Upper lobe of left lung (tissue), 6 donors: ENCODE measurements at regions not wholly inside any gene's neighbourhood (a gene's known extent, or its start where the extent isn't known, plus 50 kb on each side); places are given as distances from the start of the nearest gene placed in this dataset.

Experiments
- ATAC-seq, 2 donors: fragments of 200-7000 bp; cut with Tn5 transposase; one replicate each; pipeline ENCODE4 v1.9.1; 2022; ENCODE audit warnings: mild to moderate bottlenecking in 2 of 2, moderate library complexity in 2 of 2; ENCODE audit not compliant: low FRiP score in 2 of 2
- DNase-seq, 2 donors: peaks; one replicate each; pipeline ENCODE4 v3.0.0-alpha.2; 2019 to 2020
- H3K27ac ChIP-seq, 4 donors: fragments of 200-600 bp; sonication (generic); one replicate each; pipeline ENCODE4 v1.5.1; 2016 to 2019
- H3K27me3 ChIP-seq, 4 donors: fragments of 200-600 bp; sonication (generic); one replicate each; pipeline ENCODE4 v1.5.1; 2017 to 2019
- H3K36me3 ChIP-seq, 4 donors: fragments of 200-600 bp; sonication (generic); one replicate each; pipeline ENCODE4 v1.5.1; 2016 to 2019
- H3K4me1 ChIP-seq, 4 donors: fragments of 200-600 bp; sonication (generic); one replicate each; pipeline ENCODE4 v1.5.1; 2018 to 2019
- H3K4me3 ChIP-seq, 4 donors: fragments of 200-600 bp; sonication (generic); one replicate each; pipeline ENCODE4 v1.5.1; 2017 to 2019; ENCODE audit warnings: mild to moderate bottlenecking in 2 of 4, moderate library complexity in 1 of 4
- H3K9me3 ChIP-seq, 4 donors: fragments of 200-600 bp; sonication (generic); one replicate each; pipeline ENCODE4 v1.5.1; 2018 to 2019
- EP300 ChIP-seq, 4 donors: sonication (generic); formaldehyde crosslinking; IDR thresholded peaks; one replicate each; pipeline ENCODE4 v1.5.1; 2017; ENCODE audit warnings: antibody characterized with exemption in 4 of 4, control low read depth in 2 of 4
- POLR2A ChIP-seq, 4 donors: fragments of 450-650 bp; IDR thresholded peaks; one replicate each; pipeline ENCODE4 v1.5.1; 2016 to 2017; ENCODE audit warnings: antibody characterized with exemption in 4 of 4, mild to moderate bottlenecking in 2 of 4
- POLR2AphosphoS5 ChIP-seq, 2 donors: sonication (generic); formaldehyde crosslinking; IDR thresholded peaks; one replicate each; pipeline ENCODE4 v1.5.1; 2017; ENCODE audit warnings: antibody characterized with exemption in 2 of 2
- WGBS, 2 donors: methylation state at CpG; one replicate each; pipeline ENCODE4 v1.1.5; 2017 to 2018; 5-methylcytosine and 5-hydroxymethylcytosine counted together
- TF ChIP-seq, protein P1 (sequence below), 6 experiments: fragments of 450-650 bp in 4 of 6; fragments of 200-600 bp in 2 of 6; sonication (generic) in 2 of 6; IDR thresholded peaks; one replicate each; pipeline ENCODE4 v1.5.1; 2016 to 2019; ENCODE audit warnings: antibody characterized with exemption in 6 of 6
- donor health status: DM: no; HTN: no; CAD: no; lungs with moderate emphysema.
- donor health status: DM: no; HTN: yes; CAD: no; lungs with severe emphysema.

GRCh38 chr2:212929116-212929515, 222.3 kb downstream of the IKZF2 start:
- TF ChIP-seq POLR2AphosphoS5 (IDR thresholded peaks at IDR 0.05): no peak
- no peaks in the 10 kb centered on the region for H3K9me3 ChIP-seq
- no peaks in the 10 kb centered on the region for H3K27me3 ChIP-seq
- no peak for ATAC-seq
- 79 to 81% methylated on average over 2 of the region's 2 CpGs for WGBS, 2 donors
- DNase-seq: no peak
- H3K27ac ChIP-seq: no peak overlapping the region
- no peak overlapping the region for H3K4me3 ChIP-seq
- H3K36me3 ChIP-seq: no peaks in the 10 kb centered on the region
- no peaks in the 10 kb centered on the region for H3K4me1 ChIP-seq

DNA sequence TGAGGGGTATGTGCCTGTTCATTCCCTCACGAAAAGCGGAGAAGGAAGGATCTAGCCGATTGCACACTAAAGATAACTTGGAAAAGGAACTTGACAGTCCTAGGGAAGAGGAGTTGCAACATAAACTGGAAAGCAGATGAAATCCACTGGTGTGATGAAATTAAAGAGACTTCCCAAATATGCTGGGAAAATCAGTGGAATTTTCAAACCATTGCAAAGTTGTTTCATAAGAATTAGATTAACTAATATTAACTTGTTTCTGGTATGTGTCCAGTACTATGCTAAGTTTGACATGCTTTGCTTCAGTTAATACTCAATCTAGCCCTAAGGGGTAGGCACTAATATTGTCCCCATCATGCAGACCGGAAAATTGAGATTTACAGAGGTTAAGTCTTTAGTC, 222.7 kb downstream of the IKZF2 start:
- TF ChIP-seq, protein P1, sequence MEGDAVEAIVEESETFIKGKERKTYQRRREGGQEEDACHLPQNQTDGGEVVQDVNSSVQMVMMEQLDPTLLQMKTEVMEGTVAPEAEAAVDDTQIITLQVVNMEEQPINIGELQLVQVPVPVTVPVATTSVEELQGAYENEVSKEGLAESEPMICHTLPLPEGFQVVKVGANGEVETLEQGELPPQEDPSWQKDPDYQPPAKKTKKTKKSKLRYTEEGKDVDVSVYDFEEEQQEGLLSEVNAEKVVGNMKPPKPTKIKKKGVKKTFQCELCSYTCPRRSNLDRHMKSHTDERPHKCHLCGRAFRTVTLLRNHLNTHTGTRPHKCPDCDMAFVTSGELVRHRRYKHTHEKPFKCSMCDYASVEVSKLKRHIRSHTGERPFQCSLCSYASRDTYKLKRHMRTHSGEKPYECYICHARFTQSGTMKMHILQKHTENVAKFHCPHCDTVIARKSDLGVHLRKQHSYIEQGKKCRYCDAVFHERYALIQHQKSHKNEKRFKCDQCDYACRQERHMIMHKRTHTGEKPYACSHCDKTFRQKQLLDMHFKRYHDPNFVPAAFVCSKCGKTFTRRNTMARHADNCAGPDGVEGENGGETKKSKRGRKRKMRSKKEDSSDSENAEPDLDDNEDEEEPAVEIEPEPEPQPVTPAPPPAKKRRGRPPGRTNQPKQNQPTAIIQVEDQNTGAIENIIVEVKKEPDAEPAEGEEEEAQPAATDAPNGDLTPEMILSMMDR (IDR thresholded peaks at IDR 0.05): no peak
- Histone ChIP-seq H3K27ac (no peak overlapping the region), H3K36me3 (no peaks in the 10 kb centered on the region), H3K27me3 (no peaks in the 10 kb centered on the region), H3K9me3 (no peaks in the 10 kb centered on the region), H3K4me1 (no peaks in the 10 kb centered on the region), H3K4me3 (no peak overlapping the region)
- WGBS, 2 donors: 61 to 84% methylated on average over 4 of the region's 4 CpGs
- no peak for DNase-seq
- peak in 1 of 2 donors; percentile 36 for ATAC-seq

- H3K4me1 ChIP-seq: no peaks in the 10 kb centered on the region
- WGBS, 2 donors: 65 to 67% methylated on average over 4 of the region's 4 CpGs
- H3K27ac ChIP-seq: no peak overlapping the region
- H3K9me3 ChIP-seq: no peaks in the 10 kb centered on the region
- TF ChIP-seq, protein P1 (IDR thresholded peaks at IDR 0.05): no peak
- TF ChIP-seq EP300 (IDR thresholded peaks at IDR 0.05) (no peak), POLR2A (IDR thresholded peaks at IDR 0.05) (no peak), POLR2AphosphoS5 (IDR thresholded peaks at IDR 0.05) (no peak)
- DNase-seq: peak; percentile 1 to 23
- ATAC-seq: no peak
- H3K4me3 ChIP-seq: no peak overlapping the region
- H3K27me3 ChIP-seq: no peaks in the 10 kb centered on the region
- H3K36me3 ChIP-seq: no peaks in the 10 kb centered on the region
Observed at GRCh38 chr2:212926940-212927339, 224.5 kb downstream of the IKZF2 start.

GRCh38 chr2:212923393-212923792, 228.0 kb downstream of the IKZF2 start:
- TF ChIP-seq EP300 (IDR thresholded peaks at IDR 0.05): no peak
- TF ChIP-seq, protein P1 (IDR thresholded peaks at IDR 0.05): no peak
- no peak for TF ChIP-seq POLR2AphosphoS5 (IDR thresholded peaks at IDR 0.05)
- no peak for TF ChIP-seq POLR2A (IDR thresholded peaks at IDR 0.05)
- no peak overlapping the region for H3K27ac ChIP-seq
- 90 to 100% methylated on average over 1 of the region's 1 CpG for WGBS, 2 donors

DNA sequence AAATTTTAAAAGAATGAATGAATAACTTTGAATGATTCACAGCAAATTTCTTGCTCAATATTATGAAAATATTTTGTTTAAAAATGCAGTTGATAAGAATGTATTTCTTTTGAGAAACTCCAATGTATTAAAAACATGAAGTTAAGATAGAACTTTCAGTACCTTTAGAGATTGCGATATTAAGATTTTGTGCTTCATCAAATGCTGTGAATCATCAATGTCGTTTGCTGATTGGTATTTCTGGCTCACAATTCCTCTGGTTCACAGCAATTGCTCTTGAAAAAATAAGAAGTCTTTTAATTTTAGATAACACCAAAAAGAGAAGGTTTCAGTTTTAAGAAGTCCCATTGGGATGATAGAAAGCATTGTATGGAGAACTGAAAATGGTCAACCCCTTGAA, 228.7 kb downstream of the IKZF2 start:
- DNase-seq (no peak), ATAC-seq (no peak)
- no peak for TF ChIP-seq POLR2A (IDR thresholded peaks at IDR 0.05)
- Histone ChIP-seq H3K36me3 (no peaks in the 10 kb centered on the region), H3K9me3 (no peaks in the 10 kb centered on the region), H3K27ac (no peak overlapping the region), H3K4me3 (no peak overlapping the region), H3K27me3 (no peaks in the 10 kb centered on the region), H3K4me1 (no peaks in the 10 kb centered on the region)
- 88 to 90% methylated on average over 2 of the region's 2 CpGs for WGBS, 2 donors

More at GRCh38 chr2:212923393-212923792, 228.0 kb downstream of the IKZF2 start:
- H3K36me3 ChIP-seq: no peaks in the 10 kb centered on the region
- DNase-seq (no peak), ATAC-seq (no peak)
- H3K9me3 ChIP-seq: no peaks in the 10 kb centered on the region
- no peak overlapping the region for H3K4me3 ChIP-seq
- no peaks in the 10 kb centered on the region for H3K4me1 ChIP-seq
- no peaks in the 10 kb centered on the region for H3K27me3 ChIP-seq

GRCh38 chr2:212921711-212922110, 229.7 kb downstream of the IKZF2 start:
- TF ChIP-seq POLR2AphosphoS5 (IDR thresholded peaks at IDR 0.05) (no peak), EP300 (IDR thresholded peaks at IDR 0.05) (no peak), POLR2A (IDR thresholded peaks at IDR 0.05) (no peak)
- TF ChIP-seq, protein P1 (IDR thresholded peaks at IDR 0.05): no peak
- Histone ChIP-seq H3K36me3 (no peaks in the 10 kb centered on the region), H3K27me3 (no peaks in the 10 kb centered on the region), H3K4me1 (no peaks in the 10 kb centered on the region), H3K27ac (no peak overlapping the region), H3K9me3 (no peaks in the 10 kb centered on the region), H3K4me3 (no peak overlapping the region)
- DNase-seq (no peak), ATAC-seq (no peak)
